Activated T-cell treated with anti-CD3 and anti-CD28 coated beads, Interleukin-2, amount 50 U/mL, for 4 hours (primary cell): ENCODE measurements at regions not wholly inside any gene's neighbourhood (a gene's known extent, or its start where the extent isn't known, plus 50 kb on each side); places are given as distances from the start of the nearest gene placed in this dataset.

ENCODE experiments used
- ATAC-seq, 2 donors: fragments of 200-7000 bp; cut with Tn5 transposase; one replicate each; pipeline ENCODE4 v1.10.0; 2021
- DNase-seq: peaks from one replicate; pipeline ENCODE4 v3.0.0-alpha.2; 2020
- H3K27me3 Mint-ChIP-seq: one replicate; pipeline ENCODE4 v1.8.0; 2021; ENCODE audit warnings: low read depth, mixed read lengths
- H3K36me3 Mint-ChIP-seq: one replicate; pipeline ENCODE4 v1.8.0; 2022; ENCODE audit warnings: mixed read lengths; ENCODE audit not compliant: insufficient read depth
- H3K4me1 Mint-ChIP-seq: one replicate; pipeline ENCODE4 v1.8.0; 2021; ENCODE audit warnings: low read depth, mixed read lengths
- H3K4me3 Mint-ChIP-seq: one replicate; pipeline ENCODE4 v1.8.0; 2021; ENCODE audit warnings: mild to moderate bottlenecking, moderate library complexity, mixed read lengths
- H3K9me3 Mint-ChIP-seq: one replicate; pipeline ENCODE4 v1.8.0; 2021; ENCODE audit warnings: mixed read lengths

GRCh38 chr6:105964979-105965760 lies 121.0 kb upstream of the PRDM1 start:
- no peak overlapping the region for H3K4me3 Mint-ChIP-seq
- H3K4me1 Mint-ChIP-seq = no peaks in the 10 kb centered on the region
- H3K27me3 Mint-ChIP-seq = no peaks in the 10 kb centered on the region
- H3K9me3 Mint-ChIP-seq = peaks cover 20% of the 10 kb centered on the region
- ATAC-seq = no peak
- DNase-seq = no peak
- H3K36me3 Mint-ChIP-seq = peaks cover 1% of the 10 kb centered on the region

GRCh38 chr6:105954148-105954547 lies 132.0 kb upstream of the PRDM1 start:
- no peaks in the 10 kb centered on the region for H3K9me3 Mint-ChIP-seq
- peaks cover 4% of the 10 kb centered on the region for H3K27me3 Mint-ChIP-seq
- H3K4me3 Mint-ChIP-seq = no peak overlapping the region
- DNase-seq = no peak
- no peaks in the 10 kb centered on the region for H3K36me3 Mint-ChIP-seq
- no peaks in the 10 kb centered on the region for H3K4me1 Mint-ChIP-seq
- ATAC-seq = no peak

- no peaks in the 10 kb centered on the region for H3K4me1 Mint-ChIP-seq
- peaks cover 4% of the 10 kb centered on the region for H3K27me3 Mint-ChIP-seq
- no peak for DNase-seq
- H3K9me3 Mint-ChIP-seq = no peaks in the 10 kb centered on the region
- H3K4me3 Mint-ChIP-seq = no peak overlapping the region
- ATAC-seq = no peak
- H3K36me3 Mint-ChIP-seq = no peaks in the 10 kb centered on the region
Observed at GRCh38 chr6:105952772-105953690, 133.1 kb upstream of the PRDM1 start.

- DNase-seq (no peak), ATAC-seq (no peak)
- Mint-ChIP-seq H3K4me3 (no peak overlapping the region), H3K4me1 (no peaks in the 10 kb centered on the region), H3K9me3 (no peaks in the 10 kb centered on the region), H3K36me3 (no peaks in the 10 kb centered on the region), H3K27me3 (peaks cover 4% of the 10 kb centered on the region)
Observed at GRCh38 chr6:105952326-105952725, 133.8 kb upstream of the PRDM1 start.

GRCh38 chr6:105951322-105951721 lies 134.8 kb upstream of the PRDM1 start:
- Mint-ChIP-seq H3K4me3 (no peak overlapping the region), H3K36me3 (no peaks in the 10 kb centered on the region), H3K4me1 (no peaks in the 10 kb centered on the region), H3K9me3 (no peaks in the 10 kb centered on the region), H3K27me3 (no peaks in the 10 kb centered on the region)
- DNase-seq (no peak), ATAC-seq (no peak)

- Mint-ChIP-seq H3K9me3 (no peaks in the 10 kb centered on the region), H3K27me3 (peaks cover 3% of the 10 kb centered on the region), H3K4me1 (no peaks in the 10 kb centered on the region), H3K4me3 (no peak overlapping the region), H3K36me3 (no peaks in the 10 kb centered on the region)
- ATAC-seq (no peak), DNase-seq (no peak)
Observed at GRCh38 chr6:105949869-105950268, 136.3 kb upstream of the PRDM1 start.

- no peak overlapping the region for H3K4me3 Mint-ChIP-seq
Observed at GRCh38 chr6:105943514-105943913, 142.6 kb upstream of the PRDM1 start.

GRCh38 chr6:105941621-105942412 lies 144.3 kb upstream of the PRDM1 start:
- ATAC-seq (no peak), DNase-seq (no peak)
- H3K4me1 Mint-ChIP-seq = peaks cover 5% of the 10 kb centered on the region
- peaks cover 5% of the 10 kb centered on the region for H3K27me3 Mint-ChIP-seq
- no peaks in the 10 kb centered on the region for H3K36me3 Mint-ChIP-seq
- H3K9me3 Mint-ChIP-seq = no peaks in the 10 kb centered on the region
- H3K4me3 Mint-ChIP-seq = no peak overlapping the region

More at GRCh38 chr6:105943514-105943913, 142.6 kb upstream of the PRDM1 start:
- DNase-seq = no peak
- Mint-ChIP-seq H3K4me1 (peaks cover 5% of the 10 kb centered on the region), H3K9me3 (no peaks in the 10 kb centered on the region), H3K27me3 (peaks cover 5% of the 10 kb centered on the region), H3K36me3 (no peaks in the 10 kb centered on the region)
- ATAC-seq = no peak

- no peaks in the 10 kb centered on the region for H3K36me3 Mint-ChIP-seq
- no peak overlapping the region for H3K4me3 Mint-ChIP-seq
- H3K27me3 Mint-ChIP-seq = peaks cover 5% of the 10 kb centered on the region
- DNase-seq (no peak), ATAC-seq (no peak)
- no peaks in the 10 kb centered on the region for H3K9me3 Mint-ChIP-seq
- peaks cover 5% of the 10 kb centered on the region for H3K4me1 Mint-ChIP-seq
Observed at GRCh38 chr6:105940990-105941389, 145.1 kb upstream of the PRDM1 start.

- H3K27me3 Mint-ChIP-seq = peaks cover 2% of the 10 kb centered on the region
- no peaks in the 10 kb centered on the region for H3K36me3 Mint-ChIP-seq
- H3K4me1 Mint-ChIP-seq = no peaks in the 10 kb centered on the region
- ATAC-seq (no peak), DNase-seq (no peak)
- H3K4me3 Mint-ChIP-seq = no peak overlapping the region
- no peaks in the 10 kb centered on the region for H3K9me3 Mint-ChIP-seq
Observed at GRCh38 chr6:105936972-105937371, 149.2 kb upstream of the PRDM1 start.

- DNase-seq (no peak), ATAC-seq (no peak)
- no peaks in the 10 kb centered on the region for H3K27me3 Mint-ChIP-seq
- no peak overlapping the region for H3K4me3 Mint-ChIP-seq
- H3K4me1 Mint-ChIP-seq = no peaks in the 10 kb centered on the region
- no peaks in the 10 kb centered on the region for H3K9me3 Mint-ChIP-seq
- H3K36me3 Mint-ChIP-seq = no peaks in the 10 kb centered on the region
Observed at GRCh38 chr6:105935416-105935815, 150.7 kb upstream of the PRDM1 start.

- no peak overlapping the region for H3K4me3 Mint-ChIP-seq
- DNase-seq = no peak
- H3K9me3 Mint-ChIP-seq = no peaks in the 10 kb centered on the region
- ATAC-seq = no peak
- no peaks in the 10 kb centered on the region for H3K27me3 Mint-ChIP-seq
- H3K4me1 Mint-ChIP-seq = no peaks in the 10 kb centered on the region
- no peaks in the 10 kb centered on the region for H3K36me3 Mint-ChIP-seq
Observed at GRCh38 chr6:105934708-105935107, 151.4 kb upstream of the PRDM1 start.

GRCh38 chr6:105932440-105932839 lies 153.7 kb upstream of the PRDM1 start:
- no peak for ATAC-seq

GRCh38 chr6:105929626-105930025 lies 156.5 kb upstream of the PRDM1 start:
- H3K9me3 Mint-ChIP-seq = no peaks in the 10 kb centered on the region
- no peak for ATAC-seq
- no peaks in the 10 kb centered on the region for H3K4me1 Mint-ChIP-seq
- H3K4me3 Mint-ChIP-seq = no peak overlapping the region
- H3K36me3 Mint-ChIP-seq = no peaks in the 10 kb centered on the region
- DNase-seq = no peak
- H3K27me3 Mint-ChIP-seq = peaks cover 4% of the 10 kb centered on the region

More at GRCh38 chr6:105932440-105932839, 153.7 kb upstream of the PRDM1 start:
- H3K36me3 Mint-ChIP-seq = no peaks in the 10 kb centered on the region
- no peaks in the 10 kb centered on the region for H3K27me3 Mint-ChIP-seq
- DNase-seq = no peak
- no peak overlapping the region for H3K4me3 Mint-ChIP-seq
- H3K9me3 Mint-ChIP-seq = no peaks in the 10 kb centered on the region
- H3K4me1 Mint-ChIP-seq = no peaks in the 10 kb centered on the region
